ENCODE measurements at regions not wholly inside any gene's neighbourhood (a gene's known extent, or its start where the extent isn't known, plus 50 kb on each side); places are given as distances from the start of the nearest gene placed in this dataset.

DNA sequence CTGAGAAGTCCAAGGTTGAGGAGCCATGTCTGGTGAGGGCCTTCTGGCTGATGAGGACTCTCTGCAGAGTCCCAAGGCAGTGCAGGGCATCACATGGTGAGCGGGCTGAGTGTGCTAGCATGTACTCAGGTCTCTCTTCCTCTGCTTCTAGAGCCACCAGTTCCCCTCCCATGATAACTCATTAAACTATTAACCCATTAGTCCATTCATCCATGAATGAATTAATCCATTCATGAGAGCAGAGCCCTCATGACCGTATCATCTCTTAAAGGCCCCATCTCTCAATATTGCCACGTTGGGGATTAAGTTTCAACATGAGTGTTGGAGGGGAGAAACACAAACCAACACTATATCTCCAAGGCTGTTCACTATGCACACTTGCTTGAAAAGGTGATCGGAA lies 83.7 kb downstream of the TMEM30B start:
- DNase-seq = no peak
- Histone ChIP-seq H3K27me3 (no peaks in the 10 kb centered on the region), H3K4me1 (no peaks in the 10 kb centered on the region), H3K9me3 (no peaks in the 10 kb centered on the region), H3K27ac (no peak overlapping the region), H3K36me3 (no peaks in the 10 kb centered on the region), H3K4me3 (no peak overlapping the region)
- intact Hi-C loops (cut with DNase I; ENCODE audit: low total_unique reads) (loop anchor here (1.0 kb wide), 1 partner anchor 31 kb away; no protein-coding TSS in a partner anchor), in situ Hi-C loops (cut with MboI; ENCODE audit: low pct_ligation_motif_present in 1 of 4, low pct_unique_long_range_greater_than_20kb in 1 of 4, low sequenced_read_pairs in 3 of 4) (no loop called here)
- TF ChIP-seq POLR2A (IDR thresholded peaks at IDR 0.05) = no peak
- no peak for TF ChIP-seq EP300 (IDR thresholded peaks at IDR 0.05; ENCODE audit: low read depth)
- TF ChIP-seq CTCF (IDR thresholded peaks at IDR 0.05) = no peak
- TF ChIP-seq POLR2AphosphoS5 (IDR thresholded peaks at IDR 0.05) = no peak
- WGBS, 2 donors (ENCODE audit: low coverage in 1 of 2) = 65 to 67% methylated on average over 3 to 4 of the region's 4 CpGs

DNA sequence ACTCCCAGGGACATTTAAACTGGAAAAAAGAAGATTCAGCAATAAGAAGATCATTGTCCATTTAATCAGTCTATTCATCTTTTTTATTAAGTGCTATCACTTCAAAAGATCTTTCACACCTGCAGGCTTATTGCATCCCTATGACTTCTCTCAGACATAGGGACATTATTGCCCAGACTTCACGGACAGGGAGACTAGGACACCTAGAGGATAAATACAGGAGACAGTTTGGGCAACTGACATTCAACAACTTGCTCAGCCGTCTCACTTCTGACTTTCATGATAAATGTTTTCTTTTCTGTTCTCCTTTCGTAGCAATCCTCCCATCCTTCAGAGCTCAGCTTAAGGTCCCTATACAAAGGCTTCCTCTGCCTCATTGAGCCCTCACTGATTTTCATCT lies 84.3 kb downstream of the TMEM30B start:
- Histone ChIP-seq H3K27ac (no peak overlapping the region), H3K27me3 (no peaks in the 10 kb centered on the region), H3K4me3 (no peak overlapping the region), H3K9me3 (no peaks in the 10 kb centered on the region), H3K4me1 (no peaks in the 10 kb centered on the region), H3K36me3 (no peaks in the 10 kb centered on the region)
- no peak for TF ChIP-seq POLR2A (IDR thresholded peaks at IDR 0.05)
- TF ChIP-seq CTCF (IDR thresholded peaks at IDR 0.05) = no peak
- no peak for TF ChIP-seq EP300 (IDR thresholded peaks at IDR 0.05; ENCODE audit: low read depth)
- no peak for TF ChIP-seq POLR2AphosphoS5 (IDR thresholded peaks at IDR 0.05)
- intact Hi-C loops (cut with DNase I; ENCODE audit: low total_unique reads) (loop anchor here (1.0 kb wide), 1 partner anchor 30 kb away; no protein-coding TSS in a partner anchor), in situ Hi-C loops (cut with MboI; ENCODE audit: low pct_ligation_motif_present in 1 of 4, low pct_unique_long_range_greater_than_20kb in 1 of 4, low sequenced_read_pairs in 3 of 4) (no loop called here)
- DNase-seq = no peak
- WGBS, 2 donors (ENCODE audit: low coverage in 1 of 2) = 42 to 56% methylated on average over 3 of the region's 3 CpGs

DNA sequence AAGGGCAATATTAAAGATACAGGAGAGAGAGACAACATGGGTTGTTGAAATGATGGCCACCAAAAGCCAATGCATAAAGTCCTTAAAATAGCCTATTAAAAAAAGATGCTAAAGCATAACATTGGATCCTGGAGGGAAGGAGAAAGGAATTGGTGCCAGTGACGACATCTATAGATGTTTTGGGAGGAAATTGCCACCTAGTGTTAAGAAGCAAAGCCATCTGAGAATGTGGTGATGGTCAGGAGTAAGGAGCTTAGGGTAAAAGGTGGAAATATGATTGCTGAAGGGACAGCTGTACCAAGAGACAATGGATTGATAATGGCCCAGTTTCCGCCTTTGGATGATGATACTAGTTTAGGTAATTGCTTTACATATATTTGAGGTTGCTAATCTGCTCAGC lies 85.1 kb downstream of the TMEM30B start:
- no peak for DNase-seq
- 77 to 87% methylated on average over 2 of the region's 2 CpGs for WGBS, 2 donors (ENCODE audit: low coverage in 1 of 2)
- H3K9me3 ChIP-seq = no peaks in the 10 kb centered on the region
- H3K36me3 ChIP-seq = no peaks in the 10 kb centered on the region
- no peaks in the 10 kb centered on the region for H3K4me1 ChIP-seq
- no peak overlapping the region for H3K27ac ChIP-seq
- TF ChIP-seq EP300 (IDR thresholded peaks at IDR 0.05; ENCODE audit: low read depth) (no peak), POLR2A (IDR thresholded peaks at IDR 0.05) (no peak), CTCF (IDR thresholded peaks at IDR 0.05) (no peak), POLR2AphosphoS5 (IDR thresholded peaks at IDR 0.05) (no peak)
- no peak overlapping the region for H3K4me3 ChIP-seq
- in situ Hi-C loops (cut with MboI; ENCODE audit: low pct_ligation_motif_present in 1 of 4, low pct_unique_long_range_greater_than_20kb in 1 of 4, low sequenced_read_pairs in 3 of 4) (no loop called here), intact Hi-C loops (cut with DNase I; ENCODE audit: low total_unique reads) (no loop called here)
- H3K27me3 ChIP-seq = no peaks in the 10 kb centered on the region

GRCh38 chr14:61193476-61193875 lies 87.7 kb downstream of the TMEM30B start:
- H3K4me3 ChIP-seq = no peak overlapping the region
- DNase-seq = no peak
- H3K36me3 ChIP-seq = no peaks in the 10 kb centered on the region
- no peak overlapping the region for H3K27ac ChIP-seq
- WGBS, 2 donors (ENCODE audit: low coverage in 1 of 2) = 73 to 80% methylated on average over 1 of the region's 1 CpG
- in situ Hi-C loops (cut with MboI; ENCODE audit: low pct_ligation_motif_present in 1 of 4, low pct_unique_long_range_greater_than_20kb in 1 of 4, low sequenced_read_pairs in 3 of 4) = no loop called here
- TF ChIP-seq POLR2AphosphoS5 (IDR thresholded peaks at IDR 0.05) (no peak), POLR2A (IDR thresholded peaks at IDR 0.05) (no peak), EP300 (IDR thresholded peaks at IDR 0.05; ENCODE audit: low read depth) (no peak)
- no peaks in the 10 kb centered on the region for H3K9me3 ChIP-seq
- intact Hi-C loops (cut with DNase I; ENCODE audit: low total_unique reads) = no loop called here
- peaks cover 16% of the 10 kb centered on the region for H3K27me3 ChIP-seq
- H3K4me1 ChIP-seq = no peaks in the 10 kb centered on the region

DNA sequence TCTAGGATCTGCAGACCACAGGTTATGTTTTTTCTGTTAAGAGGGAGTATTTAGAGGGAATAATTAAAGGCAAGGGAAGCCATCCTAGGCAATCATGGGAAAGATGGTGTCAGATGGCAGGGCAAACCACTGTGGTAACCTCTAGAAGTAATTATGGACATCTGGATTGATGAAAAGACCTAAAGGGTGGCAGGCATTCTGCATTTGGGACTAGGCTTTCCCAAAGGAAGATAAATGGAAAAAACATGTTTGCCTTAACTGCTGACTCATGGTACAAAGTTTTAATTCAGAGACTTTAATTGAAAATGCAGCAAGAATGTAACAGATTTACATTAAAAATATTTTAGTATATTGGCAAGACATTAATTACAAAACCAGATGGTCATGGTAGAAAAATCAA lies 88.1 kb downstream of the TMEM30B start:
- TF ChIP-seq POLR2A (IDR thresholded peaks at IDR 0.05) (no peak), CTCF (IDR thresholded peaks at IDR 0.05) (no peak), EP300 (IDR thresholded peaks at IDR 0.05; ENCODE audit: low read depth) (no peak), POLR2AphosphoS5 (IDR thresholded peaks at IDR 0.05) (no peak)
- Histone ChIP-seq H3K4me3 (no peak overlapping the region), H3K27ac (no peak overlapping the region), H3K36me3 (no peaks in the 10 kb centered on the region), H3K4me1 (no peaks in the 10 kb centered on the region), H3K27me3 (peaks cover 16% of the 10 kb centered on the region), H3K9me3 (no peaks in the 10 kb centered on the region)
- in situ Hi-C loops (cut with MboI; ENCODE audit: low pct_ligation_motif_present in 1 of 4, low pct_unique_long_range_greater_than_20kb in 1 of 4, low sequenced_read_pairs in 3 of 4) (no loop called here), intact Hi-C loops (cut with DNase I; ENCODE audit: low total_unique reads) (no loop called here)
- no peak for DNase-seq
